ENCODE measurements at regions not wholly inside any gene's neighbourhood (a gene's known extent, or its start where the extent isn't known, plus 50 kb on each side); places are given as distances from the start of the nearest gene placed in this dataset.

DNA sequence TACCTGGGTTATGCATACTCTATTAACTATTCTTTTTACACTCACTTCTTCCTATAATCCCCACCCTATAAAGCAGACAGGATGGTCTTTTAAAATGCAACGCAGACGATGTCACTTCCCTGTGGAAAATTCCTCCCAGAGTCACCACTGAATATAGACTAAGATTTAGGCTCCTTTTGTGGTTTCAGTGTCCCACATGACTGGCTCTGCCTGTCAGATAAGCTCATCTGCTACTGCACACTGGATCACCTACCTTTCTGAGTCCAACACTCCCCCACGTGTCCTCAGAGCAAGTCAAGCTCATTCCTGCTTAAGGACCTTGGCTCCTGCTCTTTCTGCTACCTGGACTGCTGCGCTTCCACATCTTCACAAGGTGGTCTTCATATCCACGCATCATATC lies 73.0 kb upstream of the SIPA1L2 start:
- TF ChIP-seq, protein P1, sequence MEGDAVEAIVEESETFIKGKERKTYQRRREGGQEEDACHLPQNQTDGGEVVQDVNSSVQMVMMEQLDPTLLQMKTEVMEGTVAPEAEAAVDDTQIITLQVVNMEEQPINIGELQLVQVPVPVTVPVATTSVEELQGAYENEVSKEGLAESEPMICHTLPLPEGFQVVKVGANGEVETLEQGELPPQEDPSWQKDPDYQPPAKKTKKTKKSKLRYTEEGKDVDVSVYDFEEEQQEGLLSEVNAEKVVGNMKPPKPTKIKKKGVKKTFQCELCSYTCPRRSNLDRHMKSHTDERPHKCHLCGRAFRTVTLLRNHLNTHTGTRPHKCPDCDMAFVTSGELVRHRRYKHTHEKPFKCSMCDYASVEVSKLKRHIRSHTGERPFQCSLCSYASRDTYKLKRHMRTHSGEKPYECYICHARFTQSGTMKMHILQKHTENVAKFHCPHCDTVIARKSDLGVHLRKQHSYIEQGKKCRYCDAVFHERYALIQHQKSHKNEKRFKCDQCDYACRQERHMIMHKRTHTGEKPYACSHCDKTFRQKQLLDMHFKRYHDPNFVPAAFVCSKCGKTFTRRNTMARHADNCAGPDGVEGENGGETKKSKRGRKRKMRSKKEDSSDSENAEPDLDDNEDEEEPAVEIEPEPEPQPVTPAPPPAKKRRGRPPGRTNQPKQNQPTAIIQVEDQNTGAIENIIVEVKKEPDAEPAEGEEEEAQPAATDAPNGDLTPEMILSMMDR (IDR thresholded peaks at IDR 0.05) = no peak
- TF ChIP-seq EZH2 (IDR thresholded peaks at IDR 0.05) (no peak), EZH2phosphoT487 (IDR thresholded peaks at IDR 0.05) (no peak)
- Histone ChIP-seq H3K27me3 (no peaks in the 10 kb centered on the region), H2AFZ (replicated peaks) (no peak overlapping the region), H4K20me1 (ENCODE audit: low read depth) (no peaks in the 10 kb centered on the region), H3K79me2 (ENCODE audit: low read depth) (no peaks in the 10 kb centered on the region), H3K4me1 (peaks cover 2% of the 10 kb centered on the region), H3K9ac (no peak overlapping the region), H3K4me2 (no peak overlapping the region), H3F3A (ENCODE audit: low read depth) (peaks cover 1% of the 10 kb centered on the region), H3K9me3 (ENCODE audit: low read depth) (no peaks in the 10 kb centered on the region), H3K27ac (no peak overlapping the region), H3K4me3 (no peak overlapping the region), H3K36me3 (no peaks in the 10 kb centered on the region)
- H3K27me3 Mint-ChIP-seq (ENCODE audit: insufficient read depth, low read depth) = no peaks in the 10 kb centered on the region
- DNase-seq (ENCODE audit: low spot score) = no peak
- H3K36me3 Mint-ChIP-seq = no peaks in the 10 kb centered on the region
- H3K9me3 Mint-ChIP-seq = peaks cover 3% of the 10 kb centered on the region
- H3K4me3 Mint-ChIP-seq = no peak overlapping the region
- H3K4me1 Mint-ChIP-seq = peaks cover 13% of the 10 kb centered on the region
- no peak overlapping the region for H3K27ac Mint-ChIP-seq

DNA sequence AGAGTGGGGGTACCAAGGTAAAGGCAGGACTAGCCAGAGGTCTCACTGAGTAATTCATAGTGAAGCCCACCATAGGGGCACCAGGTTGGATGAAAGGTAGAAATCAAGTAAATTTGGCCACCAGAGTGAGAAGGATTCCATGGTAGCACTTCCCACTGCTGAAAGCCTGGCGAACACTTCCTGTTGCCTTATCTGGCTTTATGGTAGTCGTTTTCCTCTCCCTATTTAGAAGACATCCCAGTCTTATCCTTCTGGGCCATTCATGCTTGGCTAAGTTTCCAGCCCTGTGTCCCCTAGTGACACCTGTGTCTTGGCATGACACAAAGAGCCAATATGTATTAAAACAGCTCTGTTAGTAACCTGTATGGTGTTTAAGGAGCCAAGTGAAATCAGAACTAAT lies 74.3 kb upstream of the SIPA1L2 start:
- H4K20me1 ChIP-seq (ENCODE audit: low read depth) = no peaks in the 10 kb centered on the region
- no peaks in the 10 kb centered on the region for H3K4me1 ChIP-seq
- no peaks in the 10 kb centered on the region for H3K36me3 ChIP-seq
- no peak overlapping the region for H3K27ac ChIP-seq
- Mint-ChIP-seq H3K9me3 (peaks cover 3% of the 10 kb centered on the region), H3K36me3 (no peaks in the 10 kb centered on the region), H3K4me1 (peaks cover 11% of the 10 kb centered on the region), H3K4me3 (no peak overlapping the region), H3K27ac (no peak overlapping the region), H3K27me3 (ENCODE audit: insufficient read depth, low read depth) (no peaks in the 10 kb centered on the region)
- no peak overlapping the region for H3K4me2 ChIP-seq
- no peak overlapping the region for H2AFZ ChIP-seq (replicated peaks)
- H3K4me3 ChIP-seq = no peak overlapping the region
- DNase-seq (ENCODE audit: low spot score) = no peak
- H3K79me2 ChIP-seq (ENCODE audit: low read depth) = no peaks in the 10 kb centered on the region
- no peaks in the 10 kb centered on the region for H3K27me3 ChIP-seq
- H3K9ac ChIP-seq = no peak overlapping the region
- no peaks in the 10 kb centered on the region for H3F3A ChIP-seq (ENCODE audit: low read depth)
- H3K9me3 ChIP-seq (ENCODE audit: low read depth) = no peaks in the 10 kb centered on the region
- TF ChIP-seq, protein P1 (IDR thresholded peaks at IDR 0.05) = no peak
- TF ChIP-seq EZH2 (IDR thresholded peaks at IDR 0.05) (no peak), EZH2phosphoT487 (IDR thresholded peaks at IDR 0.05) (no peak)

DNA sequence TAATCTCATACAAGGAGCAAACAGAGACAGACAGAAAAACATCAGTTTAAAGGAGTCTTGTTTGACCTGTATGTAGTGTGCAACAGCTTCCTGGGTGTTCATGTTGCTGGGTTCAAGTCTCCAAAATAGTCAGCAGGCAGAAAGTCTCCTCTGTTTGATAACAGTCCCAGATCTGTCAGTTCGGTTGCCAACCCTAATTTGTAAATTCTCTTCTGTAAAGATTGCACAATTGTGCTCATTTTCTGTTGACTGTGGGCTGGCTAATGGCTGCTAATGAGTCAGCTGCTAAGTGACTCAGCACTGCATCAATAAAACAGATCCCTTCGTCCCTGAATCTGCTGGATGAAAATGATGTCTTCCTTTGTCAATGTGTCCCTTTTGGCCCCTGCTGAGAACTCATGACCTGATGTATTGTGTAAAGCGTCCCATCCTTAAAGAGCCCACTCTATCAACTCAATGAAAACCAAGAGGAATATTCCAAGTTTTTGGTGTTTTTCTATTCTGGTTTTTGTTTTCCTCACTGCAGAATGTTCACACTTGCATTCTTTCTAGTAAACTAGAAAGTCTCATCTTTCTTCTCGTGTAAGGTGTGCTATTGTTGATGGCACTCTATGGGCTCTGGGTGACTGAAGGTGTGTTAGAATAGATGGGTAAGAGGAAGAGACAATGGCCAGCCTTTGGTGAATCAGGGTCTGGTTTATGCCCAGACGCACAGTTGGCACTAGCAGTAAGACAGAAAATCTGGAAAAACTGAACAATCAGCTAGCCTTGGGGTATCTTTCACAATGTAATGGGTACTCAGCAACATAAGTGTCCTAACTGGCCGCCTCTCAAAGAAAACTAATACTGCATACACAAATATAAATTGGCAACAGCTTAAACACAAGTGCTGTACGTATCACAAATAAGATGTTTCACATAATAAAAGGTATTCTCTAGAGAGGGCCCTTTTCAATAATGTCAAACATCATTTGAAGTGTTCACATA lies 75.1 kb upstream of the SIPA1L2 start:
- Histone ChIP-seq H3K27me3 (no peaks in the 10 kb centered on the region), H4K20me1 (ENCODE audit: low read depth) (no peaks in the 10 kb centered on the region), H3F3A (ENCODE audit: low read depth) (no peaks in the 10 kb centered on the region), H3K4me3 (no peak overlapping the region), H3K27ac (no peak overlapping the region), H3K4me1 (no peaks in the 10 kb centered on the region), H3K9me3 (ENCODE audit: low read depth) (no peaks in the 10 kb centered on the region), H3K4me2 (no peak overlapping the region), H3K36me3 (no peaks in the 10 kb centered on the region), H3K9ac (no peak overlapping the region), H3K79me2 (ENCODE audit: low read depth) (no peaks in the 10 kb centered on the region), H2AFZ (replicated peaks) (no peak overlapping the region)
- Mint-ChIP-seq H3K4me1 (peaks cover 11% of the 10 kb centered on the region), H3K4me3 (no peak overlapping the region), H3K9me3 (peaks cover 3% of the 10 kb centered on the region), H3K27ac (no peak overlapping the region), H3K36me3 (no peaks in the 10 kb centered on the region), H3K27me3 (ENCODE audit: insufficient read depth, low read depth) (no peaks in the 10 kb centered on the region)
- DNase-seq (ENCODE audit: low spot score) = no peak
- TF ChIP-seq EZH2 (IDR thresholded peaks at IDR 0.05) (no peak), EZH2phosphoT487 (IDR thresholded peaks at IDR 0.05) (no peak)
- TF ChIP-seq, protein P1 (IDR thresholded peaks at IDR 0.05) = no peak

Measured in neural progenitor cell (in vitro differentiated cells).